ENCODE measurements at regions not wholly inside any gene's neighbourhood (a gene's known extent, or its start where the extent isn't known, plus 50 kb on each side); places are given as distances from the start of the nearest gene placed in this dataset.

DNA sequence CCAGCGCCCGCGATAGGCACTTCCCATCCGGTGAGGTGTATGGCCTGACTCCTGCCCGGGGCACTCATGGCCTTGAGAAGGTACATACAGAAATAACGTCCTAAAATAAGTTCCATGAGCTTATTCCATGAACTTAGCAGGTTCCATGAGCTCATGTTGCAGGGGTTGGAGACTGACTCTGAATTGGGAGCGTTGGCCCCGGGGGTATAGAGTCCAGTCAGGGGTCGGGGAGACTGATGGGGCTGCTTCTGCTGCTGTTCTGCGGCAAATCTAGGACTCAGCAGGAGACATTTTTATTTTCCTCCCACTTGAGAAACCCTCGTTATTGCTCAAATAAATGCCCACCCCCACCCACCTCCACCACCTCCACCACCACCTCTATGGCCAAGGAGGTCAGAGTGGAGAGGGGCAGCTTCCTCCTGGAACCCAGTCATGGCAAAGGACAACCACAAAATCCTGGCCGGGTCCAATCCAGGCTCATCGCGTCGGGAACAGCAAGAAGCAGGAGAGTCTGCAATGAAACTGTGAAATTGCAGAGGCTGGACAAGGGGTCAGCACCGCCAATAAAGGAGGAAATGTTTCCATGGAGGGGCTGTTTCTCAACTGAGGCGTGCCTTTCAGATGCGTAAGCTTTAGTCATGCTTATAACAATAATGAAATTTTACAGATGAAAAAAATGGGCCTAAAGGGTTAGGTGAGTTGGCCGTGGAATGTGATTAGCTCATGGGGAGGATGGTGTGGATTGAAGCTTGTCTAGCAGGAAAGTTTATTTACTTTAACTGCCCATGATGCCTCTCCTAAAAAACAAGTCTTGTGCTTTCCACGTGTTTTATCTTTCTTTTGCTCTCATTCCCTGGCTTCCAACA is 136.6 kb upstream of the ALKAL2 start:
- Histone ChIP-seq H3K36me3 (ENCODE audit: insufficient read depth, low read length) (no peaks in the 10 kb centered on the region), H2AFZ (ENCODE audit: low read depth, low read length) (no peak overlapping the region), H3K4me2 (ENCODE audit: insufficient read depth, low read length) (no peak overlapping the region), H3K4me3 (ENCODE audit: low read depth in 1 of 2, low read length in 2 of 2) (no peak overlapping the region), H3K79me2 (ENCODE audit: insufficient read depth, low read length) (no peaks in the 10 kb centered on the region), H3K9ac (ENCODE audit: low read depth, low read length) (no peak overlapping the region), H3K27ac (ENCODE audit: low read length) (no peak overlapping the region), H3K9me3 (ENCODE audit: insufficient read depth, low read length, severe bottlenecking) (no peaks in the 10 kb centered on the region), H4K20me1 (ENCODE audit: insufficient read depth, low read length) (no peaks in the 10 kb centered on the region), H3K27me3 (ENCODE audit: insufficient read depth, low read length, poor library complexity) (no peaks in the 10 kb centered on the region), H3K4me1 (ENCODE audit: insufficient read depth, low read length) (no peaks in the 10 kb centered on the region)
- TF ChIP-seq, protein P1, sequence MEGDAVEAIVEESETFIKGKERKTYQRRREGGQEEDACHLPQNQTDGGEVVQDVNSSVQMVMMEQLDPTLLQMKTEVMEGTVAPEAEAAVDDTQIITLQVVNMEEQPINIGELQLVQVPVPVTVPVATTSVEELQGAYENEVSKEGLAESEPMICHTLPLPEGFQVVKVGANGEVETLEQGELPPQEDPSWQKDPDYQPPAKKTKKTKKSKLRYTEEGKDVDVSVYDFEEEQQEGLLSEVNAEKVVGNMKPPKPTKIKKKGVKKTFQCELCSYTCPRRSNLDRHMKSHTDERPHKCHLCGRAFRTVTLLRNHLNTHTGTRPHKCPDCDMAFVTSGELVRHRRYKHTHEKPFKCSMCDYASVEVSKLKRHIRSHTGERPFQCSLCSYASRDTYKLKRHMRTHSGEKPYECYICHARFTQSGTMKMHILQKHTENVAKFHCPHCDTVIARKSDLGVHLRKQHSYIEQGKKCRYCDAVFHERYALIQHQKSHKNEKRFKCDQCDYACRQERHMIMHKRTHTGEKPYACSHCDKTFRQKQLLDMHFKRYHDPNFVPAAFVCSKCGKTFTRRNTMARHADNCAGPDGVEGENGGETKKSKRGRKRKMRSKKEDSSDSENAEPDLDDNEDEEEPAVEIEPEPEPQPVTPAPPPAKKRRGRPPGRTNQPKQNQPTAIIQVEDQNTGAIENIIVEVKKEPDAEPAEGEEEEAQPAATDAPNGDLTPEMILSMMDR (IDR thresholded peaks at IDR 0.05; ENCODE audit: borderline replicate concordance, extremely low read depth, low read length, poor library complexity, severe bottlenecking) = no peak
- no peak for TF ChIP-seq EZH2 (IDR thresholded peaks at IDR 0.05; ENCODE audit: borderline replicate concordance, low read depth, low read length, severe bottlenecking)
- ATAC-seq (ENCODE audit: insufficient read depth, low read depth) = no peak
- DNase-seq = no peak

DNA sequence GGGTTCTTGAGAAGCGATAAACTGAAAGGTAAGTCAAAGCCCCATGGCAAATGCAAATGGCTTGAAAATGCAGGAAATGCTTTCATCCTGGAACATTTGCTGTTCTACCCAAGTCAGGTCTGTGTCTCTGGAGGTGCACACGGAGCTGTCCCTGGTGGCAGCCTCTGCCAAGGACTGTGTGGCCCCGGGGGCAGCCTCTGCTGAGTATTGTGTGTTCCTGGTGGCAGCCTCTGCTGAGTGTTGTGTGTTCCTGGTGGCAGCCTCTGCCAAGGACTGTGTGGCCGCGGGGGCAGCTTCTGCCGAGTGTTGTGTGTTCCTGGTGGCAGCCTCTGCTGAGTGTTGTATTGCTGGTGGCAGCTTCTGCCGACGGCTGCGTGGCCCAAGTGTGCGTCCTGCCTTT is 135.6 kb upstream of the ALKAL2 start:
- Histone ChIP-seq H3K27ac (ENCODE audit: low read length) (no peak overlapping the region), H4K20me1 (ENCODE audit: insufficient read depth, low read length) (no peaks in the 10 kb centered on the region), H3K4me3 (ENCODE audit: low read depth in 1 of 2, low read length in 2 of 2) (no peak overlapping the region), H2AFZ (ENCODE audit: low read depth, low read length) (no peak overlapping the region), H3K9ac (ENCODE audit: low read depth, low read length) (no peak overlapping the region), H3K79me2 (ENCODE audit: insufficient read depth, low read length) (no peaks in the 10 kb centered on the region), H3K4me2 (ENCODE audit: insufficient read depth, low read length) (no peak overlapping the region), H3K4me1 (ENCODE audit: insufficient read depth, low read length) (no peaks in the 10 kb centered on the region), H3K36me3 (ENCODE audit: insufficient read depth, low read length) (no peaks in the 10 kb centered on the region), H3K9me3 (ENCODE audit: insufficient read depth, low read length, severe bottlenecking) (no peaks in the 10 kb centered on the region), H3K27me3 (ENCODE audit: insufficient read depth, low read length, poor library complexity) (no peaks in the 10 kb centered on the region)
- no peak for ATAC-seq (ENCODE audit: insufficient read depth, low read depth)
- TF ChIP-seq, protein P1 (IDR thresholded peaks at IDR 0.05; ENCODE audit: borderline replicate concordance, extremely low read depth, low read length, poor library complexity, severe bottlenecking) = no peak
- TF ChIP-seq EZH2 (IDR thresholded peaks at IDR 0.05; ENCODE audit: borderline replicate concordance, low read depth, low read length, severe bottlenecking) = no peak
- no peak for DNase-seq

DNA sequence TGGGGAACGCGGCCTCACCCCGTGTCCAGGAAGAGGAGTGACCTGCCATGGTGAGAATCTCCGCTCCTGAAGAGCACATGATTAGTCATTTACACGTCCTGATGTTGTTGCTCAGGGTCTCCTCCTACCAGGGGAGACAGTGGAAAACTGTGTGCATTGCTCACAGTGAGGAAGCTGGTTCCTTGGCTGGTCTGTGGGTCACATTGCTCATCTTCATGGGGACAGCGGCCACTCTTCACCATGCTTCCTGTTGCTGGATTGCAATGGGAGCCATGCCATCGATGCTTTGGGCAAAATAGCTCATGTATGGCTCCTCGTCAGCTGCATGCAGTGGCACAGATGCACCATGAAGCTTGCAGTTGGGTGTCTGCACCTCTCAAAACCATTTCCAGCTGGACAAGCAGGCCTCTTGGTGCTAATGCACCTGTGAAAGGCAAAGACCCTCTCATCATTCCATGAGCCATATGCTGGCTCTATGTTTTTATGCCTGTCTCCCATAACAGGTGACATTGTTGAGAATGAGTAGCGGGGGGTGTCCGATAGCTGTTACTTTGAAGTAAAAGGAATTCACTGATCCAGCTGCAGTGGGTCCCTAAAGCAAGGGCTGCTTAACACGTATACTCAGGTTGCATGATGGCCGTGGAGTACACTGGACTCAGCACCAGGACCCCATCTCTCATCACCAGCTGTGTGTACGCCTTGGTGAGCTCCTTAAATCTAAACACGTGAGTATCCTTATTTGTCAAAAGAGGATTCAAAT is 135.0 kb upstream of the ALKAL2 start:
- DNase-seq (no peak), ATAC-seq (ENCODE audit: insufficient read depth, low read depth) (no peak)
- Histone ChIP-seq H3K27ac (ENCODE audit: low read length) (no peak overlapping the region), H4K20me1 (ENCODE audit: insufficient read depth, low read length) (no peaks in the 10 kb centered on the region), H3K9me3 (ENCODE audit: insufficient read depth, low read length, severe bottlenecking) (no peaks in the 10 kb centered on the region), H3K79me2 (ENCODE audit: insufficient read depth, low read length) (no peaks in the 10 kb centered on the region), H3K36me3 (ENCODE audit: insufficient read depth, low read length) (no peaks in the 10 kb centered on the region), H3K9ac (ENCODE audit: low read depth, low read length) (no peak overlapping the region), H3K27me3 (ENCODE audit: insufficient read depth, low read length, poor library complexity) (no peaks in the 10 kb centered on the region), H2AFZ (ENCODE audit: low read depth, low read length) (no peak overlapping the region), H3K4me1 (ENCODE audit: insufficient read depth, low read length) (no peaks in the 10 kb centered on the region), H3K4me3 (ENCODE audit: low read depth in 1 of 2, low read length in 2 of 2) (no peak overlapping the region), H3K4me2 (ENCODE audit: insufficient read depth, low read length) (no peak overlapping the region)
- TF ChIP-seq, protein P1 (IDR thresholded peaks at IDR 0.05; ENCODE audit: borderline replicate concordance, extremely low read depth, low read length, poor library complexity, severe bottlenecking) = no peak
- TF ChIP-seq EZH2 (IDR thresholded peaks at IDR 0.05; ENCODE audit: borderline replicate concordance, low read depth, low read length, severe bottlenecking) = no peak
